ENCODE measurements at regions not wholly inside any gene's neighbourhood (a gene's known extent, or its start where the extent isn't known, plus 50 kb on each side); places are given as distances from the start of the nearest gene placed in this dataset.

GRCh38 chr13:106986687-106987426, 418.9 kb upstream of the ARGLU1 start:
- no peak for DNase-seq

GRCh38 chr13:106986033-106986484, 418.1 kb upstream of the ARGLU1 start:
- DNase-seq: no peak

- DNase-seq: no peak
Observed at GRCh38 chr13:106985481-106985880, 417.5 kb upstream of the ARGLU1 start.

GRCh38 chr13:106981051-106981450, 413.1 kb upstream of the ARGLU1 start:
- DNase-seq: no peak

GRCh38 chr13:106967391-106967790, 399.5 kb upstream of the ARGLU1 start:
- DNase-seq: no peak

GRCh38 chr13:106963151-106963550, 395.2 kb upstream of the ARGLU1 start:
- DNase-seq: no peak

GRCh38 chr13:106961651-106962050, 393.7 kb upstream of the ARGLU1 start:
- DNase-seq: no peak

- DNase-seq: no peak
Observed at GRCh38 chr13:106961216-106961615, 393.3 kb upstream of the ARGLU1 start.

- DNase-seq: no peak
Observed at GRCh38 chr13:106958621-106959048, 390.7 kb upstream of the ARGLU1 start.

GRCh38 chr13:106942563-106942962, 374.6 kb upstream of the ARGLU1 start:
- no peak for DNase-seq

GRCh38 chr13:106941779-106942178, 373.8 kb upstream of the ARGLU1 start:
- DNase-seq: no peak

GRCh38 chr13:106927421-106927820, 359.5 kb upstream of the ARGLU1 start:
- DNase-seq: no peak

GRCh38 chr13:106922384-106922783, 354.4 kb upstream of the ARGLU1 start:
- no peak for DNase-seq

GRCh38 chr13:106919638-106920037, 351.7 kb upstream of the ARGLU1 start:
- DNase-seq: no peak

- DNase-seq: no peak
Observed at GRCh38 chr13:106919133-106919532, 351.2 kb upstream of the ARGLU1 start.

- no peak for DNase-seq
Observed at GRCh38 chr13:106918557-106918860, 350.6 kb upstream of the ARGLU1 start.

- peak; percentile 0 for DNase-seq
Observed at GRCh38 chr13:106917673-106918556, 350.0 kb upstream of the ARGLU1 start.

GRCh38 chr13:106917024-106917571, 349.2 kb upstream of the ARGLU1 start:
- DNase-seq: no peak

- no peak for DNase-seq
Observed at GRCh38 chr13:106916329-106916976, 348.5 kb upstream of the ARGLU1 start.

GRCh38 chr13:106915146-106915545, 347.2 kb upstream of the ARGLU1 start:
- no peak for DNase-seq

- DNase-seq: no peak
Observed at GRCh38 chr13:106911627-106912026, 343.7 kb upstream of the ARGLU1 start.

GRCh38 chr13:106911020-106911419, 343.1 kb upstream of the ARGLU1 start:
- DNase-seq: no peak

- DNase-seq: no peak
Observed at GRCh38 chr13:106906426-106906996, 338.6 kb upstream of the ARGLU1 start.

Data from DMS 273 treated with DMSO at 0.1 percent for 48 hours (cell line).